Globus pallidus (tissue), 1 donor: ENCODE measurements at regions not wholly inside any gene's neighbourhood (a gene's known extent, or its start where the extent isn't known, plus 50 kb on each side); places are given as distances from the start of the nearest gene placed in this dataset.
"Not testable (repeated sequence)": the region's sequence is repeated elsewhere in the genome, so short reads cannot be mapped to it uniquely, and the experiment has no call there.

ENCODE experiments used
- DNase-seq: peaks from one replicate; pipeline ENCODE4 v3.0.0-alpha.2; 2015; ENCODE audit warnings: low spot score

DNA sequence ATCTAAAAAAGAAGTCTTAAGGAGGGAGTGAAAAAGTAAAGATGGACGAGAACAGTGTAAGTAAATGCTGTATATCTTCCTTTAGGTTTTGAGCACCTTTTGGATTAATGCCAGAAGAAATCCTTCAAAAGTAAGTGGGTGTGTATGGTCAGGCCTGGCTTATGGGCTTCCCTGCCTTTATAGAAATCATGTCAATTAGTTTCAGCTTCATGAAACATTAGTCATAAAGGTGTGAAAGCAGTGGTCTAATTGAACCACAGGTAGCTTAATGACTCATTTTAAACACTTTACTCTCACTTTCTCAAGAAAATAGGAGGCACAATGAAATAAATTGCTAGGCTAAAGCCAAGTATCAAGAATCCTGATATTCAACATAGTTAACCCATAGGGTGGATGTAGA is 467.4 kb upstream of the DPPA4 start:
- DNase-seq = no peak

DNA sequence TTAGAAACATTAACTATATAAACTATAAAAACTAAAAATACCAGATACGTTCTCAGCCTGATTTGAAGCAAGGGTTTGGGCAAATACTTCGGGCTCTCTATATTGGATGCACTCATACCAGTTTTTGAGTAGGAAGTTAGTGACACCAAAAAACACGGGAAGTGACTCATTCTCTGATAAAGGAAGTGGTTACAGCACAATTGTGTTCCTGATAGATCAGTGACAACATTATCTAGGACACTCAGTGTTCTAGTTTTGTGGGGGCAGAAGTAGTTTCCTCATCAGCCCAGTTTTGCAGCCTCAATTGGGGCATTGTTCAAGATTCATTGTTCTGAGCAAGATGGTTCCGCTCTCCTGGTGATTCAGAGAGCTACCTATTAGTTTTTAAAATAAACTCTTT is 469.6 kb upstream of the DPPA4 start:
- DNase-seq = no peak

DNA sequence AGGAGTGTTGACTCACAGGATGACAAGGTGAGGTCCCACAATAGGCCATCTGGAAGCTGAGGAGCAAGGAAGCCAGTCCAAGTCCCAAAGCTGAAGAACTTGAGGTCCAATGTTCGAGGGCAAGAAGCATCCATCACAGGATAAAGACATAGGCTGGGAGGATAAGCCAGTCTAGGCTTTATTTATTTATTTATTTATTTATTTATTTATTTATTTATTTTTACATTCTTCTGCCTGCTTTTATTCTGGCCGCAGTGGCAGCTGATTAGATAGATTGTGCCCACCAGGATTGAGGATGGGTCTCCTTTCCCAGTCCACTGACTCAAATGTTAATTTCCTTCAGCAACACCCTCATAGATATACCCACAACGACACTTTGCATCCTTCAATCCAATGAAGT is 472.2 kb upstream of the DPPA4 start:
- no peak for DNase-seq

DNA sequence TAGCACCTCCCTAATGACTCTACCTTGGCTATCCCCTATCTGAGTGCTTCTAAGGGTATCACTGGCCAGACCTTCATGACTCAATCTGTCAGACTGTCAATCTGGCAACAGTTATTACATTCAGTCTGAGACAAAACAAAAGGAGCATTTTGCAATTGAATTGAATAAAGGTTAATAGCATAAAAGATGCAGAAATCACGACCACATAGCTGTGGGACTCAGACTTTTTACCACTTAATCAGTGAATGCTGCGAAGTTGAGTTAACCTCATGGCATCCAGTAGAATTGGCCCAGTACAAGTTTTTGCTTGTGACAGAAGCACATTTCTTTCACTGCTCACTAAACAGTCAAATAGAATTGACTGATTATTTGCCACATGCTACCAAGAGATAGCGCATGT is 480.7 kb upstream of the DPPA4 start:
- no peak for DNase-seq

GRCh38 chr3:109819734-109820133 is 482.4 kb upstream of the DPPA4 start:
- DNase-seq = no peak

GRCh38 chr3:109825971-109826810 is 488.8 kb upstream of the DPPA4 start:
- peak; percentile 78 for DNase-seq

- no peak for DNase-seq
These were observed 494.1 kb upstream of the DPPA4 start for GRCh38 chr3:109831403-109831802.

GRCh38 chr3:109835958-109836357 is 498.6 kb upstream of the DPPA4 start:
- DNase-seq = no peak

- no peak for DNase-seq
These were observed 514.5 kb upstream of the DPPA4 start for GRCh38 chr3:109851854-109852253.

- no peak for DNase-seq
These were observed 514.9 kb upstream of the DPPA4 start for GRCh38 chr3:109852283-109852682.

- DNase-seq = no peak
These were observed 515.9 kb upstream of the DPPA4 start for GRCh38 chr3:109853077-109853731.

DNA sequence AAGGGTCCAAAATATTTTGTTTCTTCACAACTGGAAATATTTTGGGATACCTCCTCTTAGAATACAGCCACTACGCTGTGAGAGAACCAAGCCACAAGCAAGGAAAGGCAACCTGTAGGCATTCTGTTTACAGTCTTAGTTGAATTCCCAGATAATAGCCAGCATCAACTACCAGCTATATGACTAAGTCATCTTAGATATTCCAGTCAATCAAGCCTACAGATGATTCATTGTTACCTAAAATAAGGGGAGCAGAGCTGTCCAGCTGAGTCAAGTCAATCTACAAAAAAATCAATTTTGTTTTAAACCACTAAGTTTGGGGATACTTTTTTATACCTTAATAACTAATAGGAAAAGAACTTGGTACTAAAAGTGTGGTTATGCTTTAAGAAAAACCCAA is 526.4 kb upstream of the DPPA4 start:
- DNase-seq = no peak

- no peak for DNase-seq
These were observed 527.1 kb upstream of the DPPA4 start for GRCh38 chr3:109864452-109864851.

DNA sequence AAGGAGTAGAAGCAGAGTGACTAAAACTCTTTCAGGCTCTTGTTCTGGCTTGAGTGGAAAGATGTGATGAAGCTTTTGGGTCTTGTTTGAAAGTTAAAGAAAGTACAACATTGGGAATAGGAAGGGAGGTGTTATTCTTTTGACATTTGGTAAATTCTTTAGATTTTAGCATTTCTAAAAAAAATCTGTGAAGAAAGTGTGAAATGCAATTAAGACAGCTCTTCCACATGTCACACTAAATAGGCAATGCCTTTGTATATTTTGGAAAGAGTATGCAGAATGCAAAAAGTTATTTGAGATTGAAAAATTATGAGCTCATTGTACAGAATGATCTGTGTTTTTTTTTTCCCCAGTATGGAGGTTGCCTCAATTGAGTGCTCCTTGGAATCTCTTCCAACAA is 532.2 kb upstream of the DPPA4 start:
- DNase-seq = no peak

DNA sequence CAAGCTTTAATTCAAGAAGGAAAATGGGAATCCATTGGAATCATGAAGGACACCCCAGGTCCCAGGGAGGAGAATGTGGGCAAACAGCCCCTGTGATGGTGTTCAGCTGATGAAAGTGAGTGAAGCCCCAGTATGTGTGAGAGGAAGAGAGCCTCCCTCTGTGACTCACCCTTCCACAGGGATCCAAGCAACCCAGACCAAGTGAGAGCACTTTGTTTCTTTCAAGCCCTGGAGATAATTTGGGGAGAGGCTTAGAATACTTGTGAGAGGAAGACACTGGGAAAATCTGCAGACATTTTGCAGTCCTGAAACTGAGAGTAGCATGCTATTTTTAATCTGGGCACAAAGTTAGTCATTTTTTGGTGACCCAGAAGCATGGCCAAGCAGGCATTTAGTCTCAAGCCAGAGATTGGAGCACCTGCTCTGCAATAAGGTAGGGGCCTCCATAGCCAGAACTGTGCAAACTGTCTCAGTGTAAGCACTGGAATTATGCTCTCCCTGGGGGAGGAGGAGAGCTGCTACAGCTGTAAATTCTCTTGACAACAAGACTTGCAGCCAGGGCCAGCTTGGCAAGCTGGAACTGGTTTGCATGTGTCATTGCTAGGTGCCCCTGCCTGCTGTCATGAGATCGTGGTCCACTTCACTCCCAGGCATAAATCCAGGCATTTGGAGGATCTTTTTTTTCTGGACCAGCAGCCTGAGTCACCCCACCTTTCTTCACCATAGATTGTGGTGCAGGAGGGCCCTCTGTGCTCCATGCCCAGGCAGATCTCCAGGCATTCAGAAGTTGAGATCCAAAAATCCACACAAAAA is 537.8 kb upstream of the DPPA4 start:
- DNase-seq = no peak

- not testable (repeated sequence) for DNase-seq
These were observed 540.3 kb upstream of the DPPA4 start for GRCh38 chr3:109877616-109878015.

- DNase-seq = no peak
These were observed 544.8 kb upstream of the DPPA4 start for GRCh38 chr3:109882144-109882543.

DNA sequence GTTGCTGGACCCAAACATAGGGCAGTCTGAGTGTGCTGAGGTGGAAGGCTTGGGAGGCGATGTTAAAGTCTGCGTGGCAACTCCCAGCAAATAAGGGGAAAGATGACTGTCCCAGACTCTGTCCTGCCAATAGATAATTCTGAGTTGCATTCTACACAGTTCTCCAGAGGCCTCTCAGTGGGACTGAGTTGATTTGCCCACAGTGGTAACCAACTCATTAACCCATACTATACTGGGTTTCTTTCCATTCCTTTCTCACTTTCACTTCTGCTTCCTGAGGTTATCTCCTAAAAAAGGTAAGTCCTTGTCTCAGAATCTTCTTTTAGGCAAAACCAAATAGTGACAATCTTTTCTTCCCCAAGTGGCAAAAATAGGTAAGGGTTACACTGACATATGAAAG is 549.9 kb upstream of the DPPA4 start:
- DNase-seq = no peak

DNA sequence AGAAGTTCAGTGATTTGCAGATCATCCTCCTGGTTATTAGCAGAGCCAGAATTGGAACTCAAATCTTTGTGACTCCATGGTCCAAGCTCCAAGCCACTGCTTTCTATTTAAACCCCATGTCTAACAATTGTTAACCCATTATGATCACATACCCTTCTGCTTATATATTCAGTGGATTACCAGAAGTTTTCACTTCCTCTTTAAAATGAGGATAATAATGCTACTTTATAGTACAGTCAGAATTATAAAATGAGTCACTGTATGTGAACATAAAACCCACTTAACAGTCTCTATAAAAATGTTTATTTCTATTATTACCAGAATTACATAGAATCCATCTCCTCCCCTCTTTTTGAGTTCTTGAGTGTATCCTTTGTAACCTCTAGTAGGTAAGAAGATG is 550.7 kb upstream of the DPPA4 start:
- DNase-seq = no peak

DNA sequence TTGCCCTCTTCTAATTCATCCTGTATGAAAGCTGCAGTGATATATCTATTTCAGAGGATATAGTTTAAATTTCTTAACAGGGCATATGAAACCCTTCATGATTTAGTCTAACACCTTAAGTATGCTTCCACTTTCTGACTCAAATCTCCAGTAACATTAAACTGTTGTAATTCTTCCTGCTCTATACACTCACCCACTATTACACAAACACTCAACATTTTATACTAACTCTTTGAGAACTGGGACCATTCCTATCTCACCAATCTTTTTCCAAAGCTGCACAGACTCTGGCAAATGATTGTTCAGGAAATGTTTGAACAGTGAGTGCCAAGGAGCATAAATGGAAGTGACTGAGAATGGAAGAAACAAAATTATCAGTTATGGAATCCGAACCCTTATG is 560.4 kb upstream of the DPPA4 start:
- no peak for DNase-seq

- DNase-seq = no peak
These were observed 562.6 kb upstream of the DPPA4 start for GRCh38 chr3:109899925-109900324.

GRCh38 chr3:109900783-109901182 is 563.4 kb upstream of the DPPA4 start:
- no peak for DNase-seq

DNA sequence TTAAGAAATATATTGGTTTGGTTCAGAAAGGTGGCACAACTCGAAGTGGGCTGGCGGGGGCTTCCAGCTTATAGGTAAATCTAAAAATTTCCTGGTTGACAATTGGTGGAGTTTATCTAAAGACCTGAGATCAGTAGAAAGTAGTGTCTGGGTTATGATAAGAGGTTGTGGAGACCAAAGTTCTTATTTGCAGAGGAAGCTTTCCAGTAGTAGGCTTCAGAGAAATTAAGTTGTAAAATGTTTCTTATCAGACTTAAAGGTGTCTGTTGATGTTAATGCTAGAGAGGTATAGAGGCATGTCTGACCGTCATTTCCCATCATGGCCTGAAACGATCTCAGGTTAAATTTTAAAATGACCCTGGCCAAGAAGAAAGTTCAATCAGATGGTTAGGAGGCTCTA is 565.2 kb upstream of the DPPA4 start:
- no peak for DNase-seq
